Thyroid gland (tissue), 4 donors: ENCODE measurements at regions not wholly inside any gene's neighbourhood (a gene's known extent, or its start where the extent isn't known, plus 50 kb on each side); places are given as distances from the start of the nearest gene placed in this dataset.

Source experiments
- POLR2A ChIP-seq, 2 donors: fragments of 450-650 bp; IDR thresholded peaks; one replicate each; pipeline ENCODE4 v1.6.1; 2017; ENCODE audit warnings: antibody characterized with exemption in 2 of 2, mild to moderate bottlenecking in 2 of 2, moderate library complexity in 1 of 2
- TF ChIP-seq, protein P1 (sequence below), 6 experiments: fragments of 200-600 bp in 3 of 6; fragments of 450-650 bp in 3 of 6; sonication (generic) in 3 of 6; IDR thresholded peaks; one replicate each; pipeline ENCODE4 v1.5.1; 2016 to 2019; ENCODE audit warnings: antibody characterized with exemption in 6 of 6, mild to moderate bottlenecking in 2 of 6, inconsistent platforms in 1 of 6, moderate library complexity in 1 of 6

DNA sequence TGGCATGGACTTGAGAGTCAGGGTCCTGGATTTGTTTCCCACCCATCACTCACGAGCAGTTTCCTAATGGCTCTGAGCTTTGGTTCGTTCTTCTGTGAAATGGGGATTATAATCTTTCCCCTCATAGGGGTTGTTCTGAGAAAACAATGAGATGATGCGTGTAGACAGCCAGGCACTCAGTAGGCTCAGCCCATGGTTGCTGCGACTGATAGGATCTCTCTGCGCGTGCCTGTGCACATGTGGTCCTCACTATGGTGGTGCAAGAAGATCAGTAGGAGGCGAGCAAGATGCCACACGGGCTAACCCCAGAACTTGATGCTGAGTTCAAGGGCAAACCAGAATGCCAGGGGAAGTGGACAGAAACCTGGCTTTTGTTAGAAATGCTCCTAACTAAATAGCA, 153.5 kb upstream of the KCNG1 start:
- no peak for TF ChIP-seq POLR2A (IDR thresholded peaks at IDR 0.05)
- TF ChIP-seq, protein P1, sequence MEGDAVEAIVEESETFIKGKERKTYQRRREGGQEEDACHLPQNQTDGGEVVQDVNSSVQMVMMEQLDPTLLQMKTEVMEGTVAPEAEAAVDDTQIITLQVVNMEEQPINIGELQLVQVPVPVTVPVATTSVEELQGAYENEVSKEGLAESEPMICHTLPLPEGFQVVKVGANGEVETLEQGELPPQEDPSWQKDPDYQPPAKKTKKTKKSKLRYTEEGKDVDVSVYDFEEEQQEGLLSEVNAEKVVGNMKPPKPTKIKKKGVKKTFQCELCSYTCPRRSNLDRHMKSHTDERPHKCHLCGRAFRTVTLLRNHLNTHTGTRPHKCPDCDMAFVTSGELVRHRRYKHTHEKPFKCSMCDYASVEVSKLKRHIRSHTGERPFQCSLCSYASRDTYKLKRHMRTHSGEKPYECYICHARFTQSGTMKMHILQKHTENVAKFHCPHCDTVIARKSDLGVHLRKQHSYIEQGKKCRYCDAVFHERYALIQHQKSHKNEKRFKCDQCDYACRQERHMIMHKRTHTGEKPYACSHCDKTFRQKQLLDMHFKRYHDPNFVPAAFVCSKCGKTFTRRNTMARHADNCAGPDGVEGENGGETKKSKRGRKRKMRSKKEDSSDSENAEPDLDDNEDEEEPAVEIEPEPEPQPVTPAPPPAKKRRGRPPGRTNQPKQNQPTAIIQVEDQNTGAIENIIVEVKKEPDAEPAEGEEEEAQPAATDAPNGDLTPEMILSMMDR (IDR thresholded peaks at IDR 0.05), result no peak
